ENCODE measurements at regions not wholly inside any gene's neighbourhood (a gene's known extent, or its start where the extent isn't known, plus 50 kb on each side); places are given as distances from the start of the nearest gene placed in this dataset.

GRCh38 chr19:30932854-30933253, 416.4 kb downstream of the TSHZ3 start:
- TF ChIP-seq CTCF (IDR thresholded peaks at IDR 0.05; ENCODE audit: extremely low read depth, missing control alignments): no peak
- no peak for DNase-seq (ENCODE audit: low spot score)

GRCh38 chr19:30930941-30931706, 418.1 kb downstream of the TSHZ3 start:
- DNase-seq (ENCODE audit: low spot score): no peak
- no peak for TF ChIP-seq CTCF (IDR thresholded peaks at IDR 0.05; ENCODE audit: extremely low read depth, missing control alignments)

GRCh38 chr19:30927705-30928104, 421.5 kb downstream of the TSHZ3 start:
- no peak for TF ChIP-seq CTCF (IDR thresholded peaks at IDR 0.05; ENCODE audit: extremely low read depth, missing control alignments)
- no peak for DNase-seq (ENCODE audit: low spot score)

GRCh38 chr19:30924670-30925069, 424.6 kb downstream of the TSHZ3 start:
- no peak for DNase-seq (ENCODE audit: low spot score)
- TF ChIP-seq CTCF (IDR thresholded peaks at IDR 0.05; ENCODE audit: extremely low read depth, missing control alignments): no peak

- TF ChIP-seq CTCF (IDR thresholded peaks at IDR 0.05; ENCODE audit: extremely low read depth, missing control alignments): no peak
- no peak for DNase-seq (ENCODE audit: low spot score)
Measured at GRCh38 chr19:30924069-30924636, 425.1 kb downstream of the TSHZ3 start.

GRCh38 chr19:30923621-30924020, 425.6 kb downstream of the TSHZ3 start:
- DNase-seq (ENCODE audit: low spot score): no peak
- TF ChIP-seq CTCF (IDR thresholded peaks at IDR 0.05; ENCODE audit: extremely low read depth, missing control alignments): no peak

GRCh38 chr19:30923096-30923495, 426.1 kb downstream of the TSHZ3 start:
- no peak for TF ChIP-seq CTCF (IDR thresholded peaks at IDR 0.05; ENCODE audit: extremely low read depth, missing control alignments)
- DNase-seq (ENCODE audit: low spot score): no peak
